Activated B cell treated with CpG ODN at 0.5 μM for 24 hours (primary cell): ENCODE measurements at regions not wholly inside any gene's neighbourhood (a gene's known extent, or its start where the extent isn't known, plus 50 kb on each side); places are given as distances from the start of the nearest gene placed in this dataset.

Experiments
- ATAC-seq: fragments of 200-7000 bp; cut with Tn5 transposase; one replicate; pipeline ENCODE4 v1.10.0; 2021; ENCODE audit warnings: low read depth, mild to moderate bottlenecking, moderate library complexity
- CTCF ChIA-PET: fragments of 350-600 bp; sonication (Branson Sonifier 250); formaldehyde crosslinking; loops from one replicate; lab custom pipeline; 2021; ENCODE audit warnings: antibody characterized with exemption; lab: Charles Lee
- POLR2A ChIA-PET: fragments of 350-600 bp; sonication (Branson Sonifier 250); formaldehyde crosslinking; loops from one replicate; lab custom pipeline; 2021; ENCODE audit warnings: antibody characterized with exemption; lab: Charles Lee
- DNase-seq: peaks from one replicate; pipeline ENCODE4 v3.0.0; 2022
- H3K27ac Mint-ChIP-seq: one replicate; pipeline ENCODE4 v1.8.0; 2020; ENCODE audit warnings: mixed read lengths
- H3K27me3 Mint-ChIP-seq: one replicate; pipeline ENCODE4 v1.8.0; 2021; ENCODE audit warnings: mixed read lengths
- H3K36me3 Mint-ChIP-seq: one replicate; pipeline ENCODE4 v1.8.0; 2021; ENCODE audit warnings: low read depth, mixed read lengths
- H3K4me1 Mint-ChIP-seq: one replicate; pipeline ENCODE4 v1.8.0; 2021; ENCODE audit warnings: mixed read lengths
- H3K4me3 Mint-ChIP-seq: one replicate; pipeline ENCODE4 v1.8.0; 2020; ENCODE audit warnings: mild to moderate bottlenecking, mixed read lengths
- H3K9me3 Mint-ChIP-seq: one replicate; pipeline ENCODE4 v1.8.0; 2020; ENCODE audit warnings: mixed read lengths
- intact Hi-C: fragments of 100-400 bp; cut with micrococcal nuclease; formaldehyde crosslinking; loops from one replicate; pipeline ENCODE4 v1.15.1; 2024
- TF ChIP-seq, protein P1 (sequence below): fragments of 200-600 bp; IDR thresholded peaks from one replicate; pipeline ENCODE4 v1.8.0; 2022; ENCODE audit warnings: antibody characterized with exemption, mild to moderate bottlenecking

DNA sequence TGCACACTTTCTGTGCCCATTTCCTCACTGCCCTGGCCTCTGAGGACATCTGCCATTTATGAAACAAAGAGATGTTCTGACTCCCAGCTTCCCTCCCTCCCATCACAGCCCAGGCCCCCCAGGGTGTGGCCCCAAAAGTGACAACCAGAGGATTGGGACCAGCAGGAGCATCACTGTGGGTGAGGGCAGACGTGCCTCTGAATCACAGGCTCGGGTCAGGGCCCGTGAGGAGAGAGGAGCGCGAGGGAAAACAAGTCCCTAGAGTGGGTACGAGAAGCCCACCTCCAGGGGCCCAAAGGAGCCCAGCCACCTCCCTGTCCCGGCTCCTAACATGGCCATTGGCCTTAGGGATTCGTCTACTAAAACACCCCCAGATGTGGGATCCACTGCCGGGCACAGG is 138.0 kb upstream of the FSTL4 start:
- DNase-seq (no peak), ATAC-seq (no peak)
- intact Hi-C loops = no loop called here
- H3K27me3 Mint-ChIP-seq = peaks cover 7% of the 10 kb centered on the region
- H3K4me1 Mint-ChIP-seq = no peaks in the 10 kb centered on the region
- no peak overlapping the region for H3K27ac Mint-ChIP-seq
- TF ChIP-seq, protein P1, sequence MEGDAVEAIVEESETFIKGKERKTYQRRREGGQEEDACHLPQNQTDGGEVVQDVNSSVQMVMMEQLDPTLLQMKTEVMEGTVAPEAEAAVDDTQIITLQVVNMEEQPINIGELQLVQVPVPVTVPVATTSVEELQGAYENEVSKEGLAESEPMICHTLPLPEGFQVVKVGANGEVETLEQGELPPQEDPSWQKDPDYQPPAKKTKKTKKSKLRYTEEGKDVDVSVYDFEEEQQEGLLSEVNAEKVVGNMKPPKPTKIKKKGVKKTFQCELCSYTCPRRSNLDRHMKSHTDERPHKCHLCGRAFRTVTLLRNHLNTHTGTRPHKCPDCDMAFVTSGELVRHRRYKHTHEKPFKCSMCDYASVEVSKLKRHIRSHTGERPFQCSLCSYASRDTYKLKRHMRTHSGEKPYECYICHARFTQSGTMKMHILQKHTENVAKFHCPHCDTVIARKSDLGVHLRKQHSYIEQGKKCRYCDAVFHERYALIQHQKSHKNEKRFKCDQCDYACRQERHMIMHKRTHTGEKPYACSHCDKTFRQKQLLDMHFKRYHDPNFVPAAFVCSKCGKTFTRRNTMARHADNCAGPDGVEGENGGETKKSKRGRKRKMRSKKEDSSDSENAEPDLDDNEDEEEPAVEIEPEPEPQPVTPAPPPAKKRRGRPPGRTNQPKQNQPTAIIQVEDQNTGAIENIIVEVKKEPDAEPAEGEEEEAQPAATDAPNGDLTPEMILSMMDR = no peak
- CTCF ChIA-PET = no interaction called here
- no peak overlapping the region for H3K4me3 Mint-ChIP-seq
- no peaks in the 10 kb centered on the region for H3K36me3 Mint-ChIP-seq
- H3K9me3 Mint-ChIP-seq = no peaks in the 10 kb centered on the region
- POLR2A ChIA-PET = no interaction called here

DNA sequence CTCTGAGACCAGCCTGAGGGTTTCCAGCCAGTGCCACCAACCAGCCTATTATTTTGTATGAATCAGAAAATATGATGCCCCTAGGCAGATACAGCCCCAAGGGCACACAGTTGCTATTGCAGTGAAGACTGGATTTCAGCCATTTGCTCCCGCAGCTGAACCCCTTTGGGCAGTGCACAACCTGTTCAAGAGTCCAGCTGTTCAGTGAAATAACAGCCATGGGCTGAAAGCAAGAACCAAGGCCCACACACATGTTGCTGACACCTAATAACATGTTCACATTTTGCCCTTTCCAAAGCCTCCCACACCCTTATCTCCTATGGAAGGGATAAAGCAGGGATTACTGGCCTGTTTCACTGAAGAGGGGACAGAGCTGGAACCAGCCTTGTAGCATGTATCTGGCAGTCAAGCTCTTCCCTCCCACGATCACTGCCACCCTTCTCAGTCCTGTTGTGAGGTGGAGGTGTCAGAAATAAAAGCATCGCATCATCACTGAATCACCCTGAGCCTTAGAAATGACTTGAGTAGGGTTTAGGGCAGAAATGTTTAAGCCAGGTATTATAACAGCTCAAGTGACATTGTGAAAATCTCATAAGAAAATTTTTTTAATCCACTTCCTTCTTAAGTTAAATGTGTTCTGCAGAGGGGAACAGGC is 137.1 kb upstream of the FSTL4 start:
- DNase-seq (no peak), ATAC-seq (no peak)
- H3K36me3 Mint-ChIP-seq = no peaks in the 10 kb centered on the region
- no peak overlapping the region for H3K27ac Mint-ChIP-seq
- H3K27me3 Mint-ChIP-seq = no peaks in the 10 kb centered on the region
- intact Hi-C loops = no loop called here
- H3K4me3 Mint-ChIP-seq = no peak overlapping the region
- no peaks in the 10 kb centered on the region for H3K4me1 Mint-ChIP-seq
- TF ChIP-seq, protein P1 = no peak
- ChIA-PET CTCF (interaction anchor here (0.7 kb wide), 1 partner anchor 8 kb away, joined by 3 read pairs; no protein-coding TSS in a partner anchor), POLR2A (no interaction called here)
- no peaks in the 10 kb centered on the region for H3K9me3 Mint-ChIP-seq

DNA sequence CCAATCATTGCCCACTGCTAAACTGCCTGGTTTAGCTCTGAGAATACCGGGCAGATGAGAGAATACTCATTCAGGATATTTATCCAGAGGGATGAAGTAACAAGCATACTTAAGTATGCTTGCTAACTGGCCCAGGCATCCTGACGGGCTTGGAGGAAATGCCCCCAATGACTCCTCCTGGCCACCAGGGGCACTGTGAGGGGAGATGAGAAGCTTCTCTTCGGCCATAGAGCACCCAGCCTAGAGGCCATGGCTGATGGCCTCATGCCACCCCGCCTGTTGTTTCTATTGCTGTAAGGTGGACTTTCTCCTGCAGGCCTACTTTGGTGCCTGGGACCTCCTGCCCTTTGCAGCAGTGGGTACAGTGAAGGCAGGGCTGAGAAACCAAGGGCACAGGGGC is 134.5 kb upstream of the FSTL4 start:
- H3K27me3 Mint-ChIP-seq = peaks cover 2% of the 10 kb centered on the region
- ATAC-seq (no peak), DNase-seq (no peak)
- CTCF ChIA-PET = no interaction called here
- intact Hi-C loops = no loop called here
- H3K36me3 Mint-ChIP-seq = no peaks in the 10 kb centered on the region
- no peak overlapping the region for H3K27ac Mint-ChIP-seq
- POLR2A ChIA-PET = no interaction called here
- TF ChIP-seq, protein P1 = no peak
- H3K4me3 Mint-ChIP-seq = no peak overlapping the region
- no peaks in the 10 kb centered on the region for H3K9me3 Mint-ChIP-seq
- peaks cover 12% of the 10 kb centered on the region for H3K4me1 Mint-ChIP-seq

DNA sequence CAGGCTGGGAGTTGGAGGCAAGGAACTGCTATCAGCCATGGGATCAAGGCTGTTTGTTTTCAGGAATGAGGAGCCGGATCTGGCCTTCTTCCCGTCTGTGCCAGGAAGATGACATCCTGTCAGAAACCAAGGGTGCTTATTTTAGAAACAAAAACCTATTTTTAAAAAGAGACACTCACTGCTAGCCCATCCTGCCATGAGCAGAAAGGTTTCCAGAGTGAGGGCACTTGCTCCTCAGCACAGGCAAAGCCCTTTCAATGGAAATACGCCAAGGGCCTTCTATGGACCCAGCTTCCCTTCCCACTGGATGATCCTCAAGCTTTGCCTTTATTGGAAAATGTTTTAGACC is 132.6 kb upstream of the FSTL4 start:
- intact Hi-C loops = no loop called here
- H3K4me3 Mint-ChIP-seq = no peak overlapping the region

DNA sequence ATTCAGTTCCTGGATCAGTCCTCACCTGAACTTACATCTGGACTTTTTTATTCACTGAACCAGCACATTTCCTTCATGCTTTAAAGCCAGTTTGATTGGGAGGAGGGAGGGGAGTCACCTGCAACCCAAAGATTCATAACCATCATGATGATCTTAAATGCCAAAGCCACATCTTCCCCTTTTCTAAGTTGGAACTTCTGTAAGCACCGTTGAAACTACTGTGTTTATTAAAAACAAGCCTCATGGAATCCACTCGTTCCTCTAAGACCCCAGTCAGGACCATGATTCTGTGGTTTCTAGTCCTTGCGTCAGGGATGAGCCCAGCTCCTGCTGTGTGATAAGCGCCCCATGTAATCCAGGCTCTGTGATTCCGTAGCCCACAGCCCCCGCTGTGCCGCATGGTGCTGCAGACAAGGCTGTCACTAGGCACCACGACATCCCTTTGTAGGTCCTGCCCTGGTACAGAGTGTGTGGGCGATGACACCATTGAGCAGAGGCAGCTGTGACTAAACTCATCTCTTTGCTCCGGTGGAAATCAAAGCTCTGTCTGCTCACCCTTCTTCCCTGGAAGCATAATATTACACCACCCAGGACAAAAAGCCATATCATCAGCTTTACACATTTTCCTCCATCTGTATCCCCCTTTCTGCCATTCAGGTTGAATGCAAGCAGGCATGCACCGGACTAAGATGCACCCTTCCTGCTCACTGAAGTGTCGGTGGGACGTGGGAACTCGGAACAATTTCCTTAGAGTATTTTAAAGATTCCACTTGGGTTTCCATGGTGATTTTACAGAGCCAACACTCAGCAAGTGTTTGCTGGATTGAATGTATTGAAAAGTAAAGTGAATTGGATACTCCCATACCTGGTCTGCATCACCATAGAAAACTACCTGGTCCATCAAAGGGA is 132.0 kb upstream of the FSTL4 start:
- Mint-ChIP-seq H3K36me3 (no peaks in the 10 kb centered on the region), H3K27ac (no peak overlapping the region), H3K9me3 (no peaks in the 10 kb centered on the region), H3K4me3 (no peak overlapping the region), H3K4me1 (peaks cover 12% of the 10 kb centered on the region), H3K27me3 (peaks cover 2% of the 10 kb centered on the region)
- POLR2A ChIA-PET = no interaction called here
- DNase-seq = no peak
- peak; percentile 26 for ATAC-seq
- intact Hi-C loops = no loop called here
- CTCF ChIA-PET = no interaction called here
- TF ChIP-seq, protein P1 = no peak

More for the DNA sequence above, 132.6 kb upstream of the FSTL4 start:
- CTCF ChIA-PET = no interaction called here
- TF ChIP-seq, protein P1 = no peak
- DNase-seq = no peak
- ATAC-seq = no peak
- no peak overlapping the region for H3K27ac Mint-ChIP-seq
- H3K4me1 Mint-ChIP-seq = peaks cover 12% of the 10 kb centered on the region
- POLR2A ChIA-PET = no interaction called here
- no peaks in the 10 kb centered on the region for H3K36me3 Mint-ChIP-seq
- H3K9me3 Mint-ChIP-seq = no peaks in the 10 kb centered on the region
- peaks cover 2% of the 10 kb centered on the region for H3K27me3 Mint-ChIP-seq
